HG02571 (cell line): ENCODE measurements at regions not wholly inside any gene's neighbourhood (a gene's known extent, or its start where the extent isn't known, plus 50 kb on each side); places are given as distances from the start of the nearest gene placed in this dataset.

Experiments used
- ATAC-seq: cut with Tn5 transposase; IDR thresholded peaks from one replicate; pipeline ENCODE4 v1.9.1; 2021; ENCODE audit warnings: mild to moderate bottlenecking, moderate library complexity; ENCODE audit not compliant: unreplicated experiment

DNA sequence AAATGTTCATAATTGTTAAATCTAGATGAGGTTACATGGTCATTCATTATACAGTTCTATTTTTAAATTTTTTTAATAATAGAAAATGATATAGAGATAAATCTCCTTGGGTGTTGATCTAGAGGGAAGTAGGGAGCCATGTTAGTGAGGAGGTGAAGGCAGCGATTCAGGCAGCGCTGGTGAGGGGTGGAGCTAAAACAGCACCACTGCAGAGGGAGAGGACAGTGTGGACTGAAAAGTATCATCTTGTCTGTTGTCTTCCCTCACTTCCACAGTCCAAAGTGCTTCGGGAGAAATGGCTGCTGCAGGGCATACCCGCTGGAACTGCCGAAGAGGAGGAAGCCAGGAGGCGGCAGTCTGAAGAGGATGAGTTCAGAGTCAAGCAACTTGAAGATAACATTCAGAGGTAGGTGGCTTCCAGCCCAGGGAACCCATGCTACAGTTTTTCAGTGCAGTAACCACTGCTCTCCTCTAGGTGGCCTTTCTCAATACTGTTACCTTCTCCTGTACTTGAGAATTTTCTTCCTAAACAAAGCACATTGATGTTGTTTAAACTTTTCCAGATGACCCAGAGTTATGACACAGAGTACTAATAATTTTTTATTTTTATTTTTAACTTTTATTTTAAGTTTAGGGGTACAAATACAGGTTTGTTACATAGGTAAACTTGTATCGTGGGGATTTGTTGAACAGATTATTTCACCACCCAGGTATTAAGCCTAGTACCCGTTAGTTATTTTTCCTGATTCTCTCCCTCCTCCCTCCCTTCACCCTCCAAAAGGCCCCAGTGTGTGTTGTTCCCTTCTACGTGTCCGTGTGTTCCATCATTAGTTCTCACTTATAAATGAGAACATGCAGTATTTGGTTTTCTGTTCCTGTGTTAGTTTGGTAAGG lies 100.5 kb downstream of the PALM2AKAP2 start:
- no peak for ATAC-seq

DNA sequence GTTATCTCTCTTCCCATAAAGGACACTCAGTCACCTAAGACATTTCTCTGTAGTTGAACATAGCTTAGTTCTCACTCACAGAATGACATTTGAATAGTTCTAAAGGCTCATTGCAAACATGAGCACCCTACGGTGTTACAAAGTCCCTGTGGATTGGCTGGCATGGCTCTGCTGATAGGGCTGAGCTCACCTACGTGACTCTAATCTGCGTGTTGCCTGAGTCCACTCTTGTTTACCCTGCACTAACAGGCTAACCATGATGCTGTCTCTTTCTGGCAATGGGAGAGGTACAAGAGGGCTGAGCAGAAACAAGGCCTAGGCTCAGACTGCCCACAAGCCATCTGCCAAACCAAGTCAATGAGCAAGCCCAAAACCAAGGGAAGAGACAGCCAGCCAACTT lies 103.6 kb downstream of the PALM2AKAP2 start:
- ATAC-seq: no peak

DNA sequence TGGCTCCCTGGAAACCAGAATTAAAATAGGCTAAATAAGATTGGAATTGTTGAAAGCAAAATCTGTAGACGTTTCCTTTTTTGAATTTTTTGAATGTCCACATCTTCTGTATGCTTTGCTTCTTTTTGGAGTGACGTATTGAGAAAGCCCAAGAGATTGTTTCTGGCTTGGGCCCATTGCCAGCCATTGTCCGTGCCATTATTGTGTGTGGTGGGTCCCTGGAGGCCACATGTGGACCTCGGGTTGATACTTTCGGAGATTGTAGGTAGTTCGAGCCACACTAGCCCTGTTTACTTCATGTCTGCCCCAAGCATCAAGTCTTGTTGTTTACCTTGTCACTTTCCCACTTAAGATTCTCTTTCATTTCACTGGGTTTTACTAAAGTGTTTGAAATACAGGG lies 106.0 kb downstream of the PALM2AKAP2 start:
- ATAC-seq: no peak

DNA sequence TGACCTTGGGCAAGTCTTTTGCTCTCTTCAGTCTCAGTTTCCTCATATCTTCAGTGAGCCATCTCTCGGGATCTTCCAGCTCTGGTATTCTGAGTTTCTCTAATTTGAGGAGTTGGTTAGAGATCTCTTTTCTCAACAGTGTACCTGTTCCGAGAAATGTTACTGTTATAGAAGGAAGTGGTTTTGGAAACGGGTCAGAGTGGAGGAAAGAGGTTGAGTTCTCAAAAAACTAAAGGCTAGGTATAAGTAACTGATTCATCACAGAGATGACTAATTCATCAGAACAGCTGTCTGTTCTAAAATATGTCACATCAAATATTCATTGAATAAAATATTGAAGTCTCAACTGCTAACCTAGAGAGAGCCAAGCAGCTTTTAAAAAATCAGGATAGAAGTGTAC lies 106.6 kb downstream of the PALM2AKAP2 start:
- ATAC-seq: no peak

DNA sequence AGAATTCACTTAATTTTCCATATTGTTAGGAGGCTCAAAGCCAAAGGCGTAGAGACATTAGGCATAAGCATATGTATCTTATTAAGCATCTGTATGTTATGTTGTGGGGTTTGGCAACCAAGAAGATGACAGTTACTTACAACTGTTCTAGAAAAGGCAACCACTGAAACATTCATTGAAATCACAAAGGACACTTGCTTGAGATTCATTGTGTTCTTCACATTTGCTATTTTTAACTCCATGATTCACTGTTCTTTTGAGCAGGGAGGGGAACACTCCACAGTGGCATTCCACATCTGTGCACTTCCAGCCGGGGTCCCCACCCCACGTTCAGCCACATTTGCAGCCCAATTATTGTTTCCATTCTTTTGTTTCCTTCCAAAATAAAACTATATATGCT lies 107.1 kb downstream of the PALM2AKAP2 start:
- ATAC-seq: no peak

DNA sequence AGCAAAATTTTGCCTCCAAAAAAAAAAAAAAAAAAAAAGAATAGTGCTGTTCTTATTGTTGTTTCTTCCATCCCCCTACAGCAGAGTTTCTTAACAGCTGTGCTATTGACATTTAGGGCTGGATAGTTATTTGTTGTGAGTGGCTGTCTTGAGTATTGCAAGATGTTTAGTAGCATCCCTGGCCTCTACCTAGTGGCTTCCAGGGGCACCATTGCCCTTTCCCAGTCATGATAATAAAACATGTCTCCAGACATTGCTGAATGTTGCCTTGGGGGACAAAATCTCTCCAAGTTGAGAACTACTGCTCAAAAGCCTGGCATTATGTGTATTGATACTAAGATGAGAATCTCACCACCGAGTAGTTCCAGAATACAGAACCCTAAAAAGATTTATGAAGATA lies 108.7 kb downstream of the PALM2AKAP2 start:
- no peak for ATAC-seq

DNA sequence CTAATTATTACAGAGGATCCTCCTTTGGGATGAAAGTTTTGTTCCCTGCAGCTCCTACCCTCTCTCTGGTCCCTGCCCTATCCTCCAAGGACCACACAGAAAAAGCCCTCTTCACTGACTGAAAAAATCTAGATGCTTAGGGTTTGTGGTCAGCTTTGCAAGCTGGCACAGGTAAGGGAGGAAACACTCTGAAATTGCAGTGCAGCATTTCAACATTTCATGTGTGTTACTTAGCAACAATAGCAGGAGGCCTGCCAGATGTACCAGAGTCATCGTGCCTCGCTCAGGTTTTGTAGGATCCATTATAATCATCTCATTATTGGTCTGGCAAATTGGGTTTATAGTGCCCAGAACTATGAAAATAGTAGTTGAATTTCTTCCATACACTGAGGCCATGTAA lies 109.5 kb downstream of the PALM2AKAP2 start:
- ATAC-seq: no peak

DNA sequence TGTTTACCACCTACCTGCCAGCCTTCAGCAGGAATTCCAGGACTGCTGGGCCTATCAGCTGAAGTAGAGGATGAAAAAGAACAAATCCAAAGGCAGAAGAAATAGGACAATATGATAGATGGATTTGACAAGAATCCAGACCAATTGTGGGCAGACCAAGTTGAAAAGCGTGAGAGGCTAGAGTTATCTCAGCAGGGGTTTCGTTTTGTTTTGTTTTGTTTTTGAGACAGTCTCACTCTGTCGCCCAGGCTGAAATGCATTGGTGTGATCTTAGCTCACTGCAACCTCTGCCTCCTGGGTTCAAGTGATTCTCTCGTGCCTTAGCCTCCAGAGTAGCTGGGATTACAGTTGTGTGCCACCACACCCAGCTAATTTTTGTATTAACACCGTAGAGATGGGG lies 113.2 kb downstream of the PALM2AKAP2 start:
- peak; percentile 50 for ATAC-seq

DNA sequence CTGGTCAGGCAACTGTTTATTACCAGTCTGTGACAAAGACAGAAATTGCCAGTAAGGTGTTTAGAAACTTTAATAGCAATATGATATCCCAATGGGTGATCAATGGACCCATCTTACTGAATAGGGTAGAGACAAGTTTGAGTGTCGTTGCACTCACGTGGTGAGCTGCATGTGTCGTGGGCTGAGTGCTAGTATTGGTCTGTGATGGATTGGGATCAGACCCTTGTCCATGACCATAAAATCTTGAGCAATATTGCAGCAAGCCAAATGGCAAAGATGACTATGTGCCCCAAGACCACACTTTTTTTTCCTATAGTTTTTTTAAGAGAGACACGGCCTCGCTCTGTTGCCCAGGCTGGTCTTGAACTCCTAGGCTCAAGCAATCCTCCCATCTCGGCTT lies 114.5 kb downstream of the PALM2AKAP2 start:
- no peak for ATAC-seq

DNA sequence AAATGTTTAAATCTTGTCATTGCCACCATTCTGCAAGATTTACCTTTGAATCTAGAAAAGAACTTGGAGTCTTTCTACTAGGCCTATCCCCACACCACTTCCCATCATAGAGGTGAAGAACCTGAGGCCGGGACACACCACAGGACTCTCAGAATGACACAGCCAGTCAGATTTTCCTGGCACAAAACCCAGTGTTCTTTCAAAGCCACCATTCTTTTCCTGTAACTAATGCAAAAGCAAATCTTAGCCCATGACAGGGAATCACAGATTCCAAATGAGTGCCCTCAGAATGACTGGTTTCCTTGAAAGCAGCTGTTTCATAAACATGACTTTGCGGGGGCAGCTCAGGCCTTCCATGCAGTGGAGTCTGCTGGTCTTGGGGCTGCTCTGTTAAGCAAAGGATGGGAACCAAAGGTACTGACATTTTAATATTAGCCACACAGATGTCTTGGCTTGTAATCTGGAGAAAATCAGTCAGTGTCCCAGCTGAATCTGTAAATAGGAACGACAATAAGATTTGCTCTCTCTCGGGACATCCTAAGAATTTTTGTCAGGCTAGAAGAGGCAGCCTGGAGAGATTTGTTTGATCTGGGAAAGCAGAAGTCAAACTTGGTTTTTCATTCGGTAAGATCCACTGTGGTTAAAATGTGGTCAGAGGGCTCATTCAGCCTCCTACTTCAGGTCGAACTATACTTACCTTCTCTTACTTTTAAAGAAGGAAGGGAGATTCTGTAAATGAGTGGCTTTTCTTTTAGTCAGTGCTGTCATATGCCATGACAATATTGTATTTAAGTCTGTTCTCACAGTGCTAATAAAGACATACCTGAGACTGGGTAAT lies 115.1 kb downstream of the PALM2AKAP2 start:
- peak; percentile 60 for ATAC-seq

DNA sequence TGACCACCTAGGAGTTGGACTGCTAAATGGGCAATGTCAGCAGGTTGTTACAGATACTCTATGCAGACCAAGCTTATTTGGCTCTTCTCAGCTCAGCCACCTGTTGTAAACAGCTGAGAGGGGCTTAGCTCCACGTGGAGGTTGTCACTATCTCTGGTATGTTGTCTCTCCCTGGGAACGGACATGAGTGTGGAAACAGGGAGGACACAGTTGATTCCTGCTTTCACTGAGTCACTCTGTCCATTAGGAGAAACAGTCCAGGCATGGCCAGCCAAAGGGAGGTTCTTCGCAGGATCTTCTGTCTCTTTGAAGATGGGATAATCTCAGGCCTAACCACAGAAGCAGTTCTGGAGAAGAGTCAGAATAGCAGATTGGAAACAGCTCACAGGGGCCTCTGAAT lies 121.2 kb downstream of the PALM2AKAP2 start:
- no peak for ATAC-seq

DNA sequence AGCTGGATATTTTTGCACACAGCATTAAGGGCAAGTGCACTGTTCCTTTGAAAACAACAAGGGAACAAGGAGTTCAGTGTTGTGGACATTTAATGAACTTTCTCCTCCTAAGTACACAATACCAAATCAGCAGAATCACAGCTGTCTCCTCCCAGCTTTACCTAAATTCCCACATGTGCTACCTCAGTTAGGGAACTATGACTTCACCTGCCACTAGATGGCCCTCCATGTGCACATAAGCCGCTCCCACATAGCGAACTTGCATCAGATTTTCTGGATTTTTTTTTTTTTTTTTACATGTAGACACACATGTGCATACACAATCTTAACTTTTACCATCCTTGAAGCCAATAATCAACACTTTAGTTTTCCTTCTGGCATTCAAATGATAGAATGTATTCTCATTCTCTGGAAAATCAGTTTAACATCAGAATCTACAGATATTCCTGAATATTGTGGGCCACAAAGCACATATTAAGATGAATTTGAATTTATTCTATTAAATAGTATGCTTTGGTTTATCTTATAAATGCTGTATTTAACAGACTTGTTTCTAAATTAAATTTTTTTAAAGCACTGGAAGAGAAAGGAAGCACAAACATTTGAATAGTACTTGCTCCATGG lies 123.6 kb downstream of the PALM2AKAP2 start:
- no peak for ATAC-seq

DNA sequence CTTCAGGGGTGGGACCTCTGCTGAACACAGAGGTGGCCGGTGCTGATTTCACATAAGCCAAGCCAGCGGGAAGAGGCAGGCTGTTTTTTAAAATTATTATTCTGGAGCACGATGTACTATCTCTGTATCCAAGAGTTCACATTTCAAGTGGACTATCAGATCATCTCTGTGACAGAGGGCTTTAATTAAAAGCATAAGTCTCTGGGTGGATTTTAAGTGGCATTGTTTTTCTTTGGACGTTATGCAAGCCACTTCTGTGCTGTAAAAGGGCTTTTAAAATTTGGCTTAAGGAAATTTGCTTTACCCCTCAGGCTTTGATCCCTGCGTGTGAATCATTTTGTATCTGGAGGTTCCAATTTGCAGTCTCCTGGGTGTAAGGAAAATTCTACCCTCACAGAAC lies 124.7 kb downstream of the PALM2AKAP2 start:
- ATAC-seq: no peak

DNA sequence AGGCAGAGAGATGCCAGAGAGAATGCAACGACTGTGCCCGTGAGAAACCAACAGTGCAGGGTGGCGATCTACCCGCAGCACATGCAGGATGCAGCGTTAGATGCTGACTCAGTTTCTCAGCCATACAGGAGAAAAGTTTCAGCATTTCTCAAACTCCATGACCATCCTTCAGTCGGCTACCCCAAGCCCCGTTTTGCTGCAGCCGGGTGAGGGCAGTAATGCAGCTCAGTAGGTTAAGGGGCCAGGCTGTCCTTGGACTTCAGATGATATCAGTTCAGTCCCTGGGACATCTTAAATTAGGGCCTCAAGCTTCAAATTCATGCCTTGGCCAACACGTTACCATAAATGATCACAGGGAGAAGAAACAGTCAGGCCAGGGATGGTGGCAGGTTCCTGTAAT lies 125.5 kb downstream of the PALM2AKAP2 start:
- ATAC-seq: no peak

DNA sequence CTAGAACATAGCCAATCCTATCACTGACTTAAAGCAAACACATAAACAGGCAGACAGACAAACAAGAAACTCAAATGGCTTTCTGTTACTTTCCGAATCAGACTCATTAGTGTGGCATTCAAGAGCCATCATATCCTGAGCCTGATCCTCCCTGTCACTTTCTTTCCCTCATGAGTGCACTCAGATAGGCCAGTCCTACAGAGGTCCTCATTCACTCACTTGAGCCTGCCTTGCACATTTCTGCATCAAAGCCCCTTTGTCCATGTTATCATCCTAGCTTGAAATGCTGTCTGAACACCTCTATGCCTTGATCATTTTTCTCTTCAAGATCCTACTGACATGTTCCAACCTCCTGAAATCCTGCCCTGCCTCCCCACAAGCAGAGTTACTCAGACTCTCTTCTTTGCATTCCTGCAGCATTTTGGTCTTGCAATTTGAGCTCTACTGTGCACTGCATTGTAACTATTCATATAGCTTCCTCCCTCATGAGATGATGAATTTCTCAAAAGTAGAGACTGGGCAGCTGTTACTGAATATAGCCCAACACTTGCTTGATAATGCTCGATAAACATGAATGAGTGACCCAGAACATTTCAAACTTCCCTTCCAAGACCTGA lies 126.9 kb downstream of the PALM2AKAP2 start:
- peak; percentile 16 for ATAC-seq

DNA sequence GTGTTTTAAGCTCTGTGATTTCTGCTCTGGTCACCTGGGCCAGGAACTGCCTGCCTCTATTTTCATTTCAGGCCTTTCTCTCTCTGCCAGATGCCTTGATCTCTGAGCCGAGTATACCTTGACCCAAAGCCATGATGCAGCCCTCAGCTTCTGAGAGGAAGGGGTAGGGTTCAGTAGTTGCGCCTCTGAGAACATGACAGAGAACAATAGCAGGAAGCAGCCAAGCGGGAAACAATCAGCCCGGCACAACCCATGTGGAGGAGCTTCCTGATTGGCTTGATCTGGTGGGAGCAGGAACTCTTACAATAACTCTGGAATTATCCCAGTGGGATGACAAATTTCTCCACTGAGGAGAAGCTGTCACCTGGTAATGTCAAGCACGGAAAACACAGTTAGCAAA lies 127.4 kb downstream of the PALM2AKAP2 start:
- peak; percentile 48 for ATAC-seq

DNA sequence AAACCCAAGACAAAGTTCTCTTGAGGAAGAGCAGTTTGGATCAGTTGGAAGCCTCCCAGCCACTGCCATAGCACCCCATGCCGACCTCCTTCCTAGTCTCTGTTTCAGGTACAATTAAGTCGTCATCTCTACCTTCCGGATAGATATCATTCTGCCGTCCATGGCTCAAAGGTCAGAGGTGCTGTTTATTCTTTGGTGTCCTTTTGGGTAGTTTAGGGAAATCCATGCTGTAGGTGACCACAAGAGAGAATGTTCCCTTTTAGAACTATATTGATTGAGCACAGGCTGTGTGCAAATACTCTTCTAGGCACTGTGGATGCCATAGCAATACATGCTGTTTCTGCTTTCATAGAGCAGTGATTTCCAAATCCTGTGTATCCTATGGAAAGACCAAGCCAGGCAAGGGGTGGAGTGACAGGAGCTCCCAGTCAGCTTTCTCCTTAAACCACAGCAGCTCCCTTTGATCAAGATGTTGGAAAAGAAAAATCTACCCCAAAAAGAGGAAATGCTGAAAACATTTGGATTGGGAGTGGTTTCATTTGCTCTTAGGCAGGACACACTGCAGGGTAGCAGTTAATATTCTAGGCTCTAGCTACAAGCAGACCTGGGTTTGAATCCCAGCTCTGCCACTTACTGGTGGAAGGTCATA lies 127.9 kb downstream of the PALM2AKAP2 start:
- no peak for ATAC-seq

DNA sequence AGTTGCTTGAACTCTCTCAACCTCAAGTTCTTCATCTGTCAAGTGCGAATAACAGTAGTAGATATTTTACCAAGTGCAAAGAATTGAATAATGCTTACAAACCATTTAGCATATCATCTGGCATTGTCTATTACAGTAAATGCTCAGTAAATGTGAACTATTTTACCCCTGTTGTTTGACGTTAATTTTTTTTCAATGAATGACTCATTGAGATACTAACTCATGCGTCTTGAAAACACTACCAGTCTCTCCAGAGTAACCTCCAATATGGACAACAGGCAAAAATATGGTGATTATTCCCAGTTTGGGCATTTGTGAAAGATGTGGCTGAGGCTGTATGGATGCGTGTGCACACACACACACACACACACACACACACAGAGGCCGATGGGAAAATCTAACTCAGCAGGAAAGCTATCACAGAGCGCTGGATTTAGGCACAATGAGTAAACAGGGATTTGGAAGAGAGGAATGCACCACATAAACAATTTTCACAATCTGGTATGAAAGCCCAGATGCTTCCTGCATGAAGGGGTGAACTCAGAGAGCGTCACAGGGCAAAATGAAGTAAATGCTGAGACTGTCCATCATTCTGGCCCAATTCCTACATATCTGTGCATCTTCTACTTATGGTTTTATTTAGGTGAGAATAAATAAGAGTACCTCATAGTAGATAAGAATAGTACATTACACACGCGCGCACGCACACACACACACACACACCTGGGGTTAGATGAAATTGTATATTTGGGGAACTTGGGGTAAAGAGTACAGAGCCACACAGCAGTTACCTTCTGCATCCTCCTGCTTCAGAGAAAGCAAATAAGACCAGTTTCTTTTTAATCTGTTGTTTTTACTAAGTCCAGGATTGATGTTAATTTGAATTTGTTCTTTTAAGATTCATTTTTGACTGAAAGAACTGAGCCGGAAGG lies 128.7 kb downstream of the PALM2AKAP2 start:
- no peak for ATAC-seq

DNA sequence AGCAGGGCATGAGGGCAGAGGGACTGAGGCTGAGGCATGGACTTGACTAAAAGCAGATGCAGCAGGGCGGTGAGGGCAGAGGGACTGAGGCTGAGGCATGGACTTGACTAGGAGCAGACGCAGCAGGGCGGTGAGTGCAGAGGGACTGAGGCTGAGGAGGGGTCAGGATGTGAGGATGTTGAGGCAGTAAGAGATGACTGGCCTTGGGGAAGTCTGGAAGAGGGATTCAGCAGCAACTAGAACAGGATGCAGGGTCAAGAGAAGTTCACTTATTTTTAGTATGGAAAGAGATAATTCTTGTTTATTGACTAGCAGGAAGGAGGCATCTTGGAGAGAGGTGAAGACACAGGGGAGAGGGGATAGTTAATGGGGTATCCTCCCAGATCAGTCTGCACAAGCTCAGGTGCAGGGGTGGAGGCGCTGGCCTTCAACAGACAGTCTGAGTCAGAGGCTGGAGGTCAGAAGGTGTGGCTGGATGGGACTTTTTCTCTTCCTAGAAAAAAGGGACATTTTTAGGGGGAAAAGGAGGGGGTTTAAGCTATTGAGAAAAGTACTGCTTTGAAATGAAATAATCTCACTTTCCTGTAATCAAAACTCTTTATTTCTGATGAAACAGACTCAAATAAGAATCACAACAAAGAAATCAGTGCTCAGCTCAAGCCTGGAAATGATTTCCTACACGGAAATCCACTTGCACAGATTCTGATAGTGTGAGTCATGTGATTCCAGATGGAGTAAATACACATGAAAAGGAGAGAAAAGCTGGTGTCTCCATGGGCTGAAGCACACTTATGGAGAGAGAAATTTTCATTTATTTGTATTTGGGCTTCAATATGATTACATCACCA lies 130.9 kb downstream of the PALM2AKAP2 start:
- ATAC-seq: no peak
